Hepatocyte (in vitro differentiated cells): ENCODE measurements at regions not wholly inside any gene's neighbourhood (a gene's known extent, or its start where the extent isn't known, plus 50 kb on each side); places are given as distances from the start of the nearest gene placed in this dataset.

Experiments
- CTCF ChIP-seq: fragments of 200-600 bp; sonication (generic); IDR thresholded peaks from 2 replicates; pipeline ENCODE4 v1.5.1; 2016; ENCODE audit warnings: antibody characterized with exemption, mild to moderate bottlenecking; ENCODE audit not compliant: poor library complexity
- EZH2 ChIP-seq: fragments of 200-600 bp; sonication (generic); IDR thresholded peaks from 2 replicates; pipeline ENCODE4 v1.6.1; 2016; ENCODE audit warnings: antibody characterized with exemption, mild to moderate bottlenecking, borderline replicate concordance

GRCh38 chr21:20943561-20943997 lies 54.6 kb upstream of the NCAM2 start:
- TF ChIP-seq CTCF, result no peak
- no peak for TF ChIP-seq EZH2
